Psoas muscle (tissue), 7 donors: ENCODE measurements at regions not wholly inside any gene's neighbourhood (a gene's known extent, or its start where the extent isn't known, plus 50 kb on each side); places are given as distances from the start of the nearest gene placed in this dataset.

Experiments used
- ATAC-seq, 4 donors: fragments of 200-7000 bp; cut with Tn5 transposase; one replicate each; pipeline ENCODE4 v1.9.1; 2020; ENCODE audit warnings: moderate library complexity in 3 of 4, mild to moderate bottlenecking in 2 of 4
- DNase-seq, 2 donors: peaks; one replicate each; pipeline ENCODE4 v3.0.0-alpha.2; 2020
- H3K27ac ChIP-seq: fragments of 200-600 bp; one replicate; pipeline ENCODE4 v1.8.0; 2022
- H3K27me3 ChIP-seq, 3 donors: fragments of 200-600 bp in 1 of 3; one replicate each; pipeline versions ENCODE4 v1.6.1 to v1.8.0; 2013 to 2022; ENCODE audit warnings: low read length in 2 of 3, mild to moderate bottlenecking in 2 of 3, moderate library complexity in 1 of 3; ENCODE audit not compliant: insufficient read depth in 3 of 3
- H3K36me3 ChIP-seq, 2 donors: fragments of 200-600 bp in 1 of 2; one replicate each; pipeline versions ENCODE4 v1.6.1 to v1.8.0; 2013 to 2022; ENCODE audit warnings: low read depth in 1 of 2, mild to moderate bottlenecking in 1 of 2, moderate library complexity in 1 of 2; ENCODE audit not compliant: insufficient read depth in 1 of 2
- H3K4me1 ChIP-seq: fragments of 200-600 bp; one replicate; pipeline ENCODE4 v1.8.0; 2022
- H3K4me3 ChIP-seq: fragments of 200-600 bp; one replicate; pipeline ENCODE4 v1.8.0; 2022; ENCODE audit warnings: mild to moderate bottlenecking
- H3K9me3 ChIP-seq: fragments of 200-600 bp; one replicate; pipeline ENCODE4 v1.8.0; 2022
- WGBS, 3 donors: extraction: QIAGEN DNeasy Blood & Tissue Kit; methylation state at CpG; one replicate each; pipeline versions ENCODE4 v1.1.6 to v1.1.7; 2013; 5-methylcytosine and 5-hydroxymethylcytosine counted together
- intact Hi-C, 2 donors: fragments of 100-400 bp; cut with DNase I; formaldehyde crosslinking; loops; one replicate each; pipeline versions ENCODE4 v1.11.0 to v1.14.2; 2022
- TF ChIP-seq, protein P1 (sequence below): fragments of 200-600 bp; IDR thresholded peaks from one replicate; pipeline ENCODE4 v1.8.0; 2022; ENCODE audit warnings: antibody characterized with exemption
- donor health status: healthy with polysubstance abuse.
- donor health status: DM: no; HTN: no; CAD: no; lungs with moderate emphysema.
- donor health status: Bipolar disorder and iron deficiency.
- donor health status: healthy.
- donor health status: DM: yes; HTN: yes; CAD: no.
- donor health status: DM: no; HTN: no; CAD: no.
- donor health status: DM: yes; HTN: yes; CAD: no.

DNA sequence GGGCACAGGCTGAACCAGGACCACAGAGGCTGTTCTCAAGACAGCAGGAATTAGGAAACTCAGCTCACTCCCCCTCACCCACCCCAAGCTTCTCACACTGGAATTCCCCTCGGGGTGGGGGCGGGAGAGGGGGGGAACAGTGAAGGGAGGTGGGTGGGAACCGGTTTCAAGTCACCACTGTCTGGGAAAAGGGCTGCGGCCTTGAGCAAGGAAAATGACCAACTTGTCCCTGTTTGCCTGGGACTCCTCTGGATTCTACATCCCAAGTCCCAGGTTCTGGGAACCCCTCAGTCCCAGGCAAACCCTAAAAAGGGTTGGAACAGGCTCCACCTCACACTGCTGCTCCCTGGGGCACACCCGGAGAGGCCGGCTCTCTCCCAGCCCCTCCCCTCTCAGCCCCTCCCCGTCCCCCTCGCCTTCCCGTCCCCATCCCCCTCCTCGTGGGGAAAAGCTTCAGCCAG lies 230.7 kb downstream of the TFAP2C start:
- ATAC-seq (peak in 1 of 4 donors; percentile 33), DNase-seq (no peak)
- Histone ChIP-seq H3K36me3 (no peaks in the 10 kb centered on the region), H3K27ac (no peak overlapping the region), H3K9me3 (no peaks in the 10 kb centered on the region), H3K4me3 (no peak overlapping the region), H3K4me1 (no peaks in the 10 kb centered on the region), H3K27me3 (peaks cover 0 to 6% (median 3%) of the 10 kb centered on the region in 3 donors)
- TF ChIP-seq, protein P1, sequence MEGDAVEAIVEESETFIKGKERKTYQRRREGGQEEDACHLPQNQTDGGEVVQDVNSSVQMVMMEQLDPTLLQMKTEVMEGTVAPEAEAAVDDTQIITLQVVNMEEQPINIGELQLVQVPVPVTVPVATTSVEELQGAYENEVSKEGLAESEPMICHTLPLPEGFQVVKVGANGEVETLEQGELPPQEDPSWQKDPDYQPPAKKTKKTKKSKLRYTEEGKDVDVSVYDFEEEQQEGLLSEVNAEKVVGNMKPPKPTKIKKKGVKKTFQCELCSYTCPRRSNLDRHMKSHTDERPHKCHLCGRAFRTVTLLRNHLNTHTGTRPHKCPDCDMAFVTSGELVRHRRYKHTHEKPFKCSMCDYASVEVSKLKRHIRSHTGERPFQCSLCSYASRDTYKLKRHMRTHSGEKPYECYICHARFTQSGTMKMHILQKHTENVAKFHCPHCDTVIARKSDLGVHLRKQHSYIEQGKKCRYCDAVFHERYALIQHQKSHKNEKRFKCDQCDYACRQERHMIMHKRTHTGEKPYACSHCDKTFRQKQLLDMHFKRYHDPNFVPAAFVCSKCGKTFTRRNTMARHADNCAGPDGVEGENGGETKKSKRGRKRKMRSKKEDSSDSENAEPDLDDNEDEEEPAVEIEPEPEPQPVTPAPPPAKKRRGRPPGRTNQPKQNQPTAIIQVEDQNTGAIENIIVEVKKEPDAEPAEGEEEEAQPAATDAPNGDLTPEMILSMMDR, result no peak
- intact Hi-C loops, result no loop called here
- WGBS, 3 donors, result 9 to 15% (median 12%) methylated on average over 9 to 10 of the region's 10 CpGs

DNA sequence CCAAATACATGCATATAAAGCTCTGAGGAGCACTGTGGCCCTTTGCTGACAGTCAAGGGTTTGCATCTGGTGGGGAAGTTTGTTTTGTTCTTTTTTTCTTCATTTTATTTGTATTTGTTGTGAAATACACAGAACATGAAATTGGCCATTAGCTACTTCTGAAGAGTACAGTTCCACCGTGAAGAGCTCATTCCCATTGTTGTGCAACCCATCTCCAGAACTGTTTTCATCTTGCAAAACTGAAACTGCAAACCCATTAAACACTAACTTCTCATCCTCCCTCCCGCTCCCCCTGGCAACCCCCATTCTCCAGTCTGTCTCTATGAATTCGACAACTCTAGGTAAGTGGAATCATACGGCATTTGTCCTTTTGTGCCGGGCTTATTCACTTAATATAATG lies 231.3 kb downstream of the TFAP2C start:
- WGBS, 3 donors, result 48 to 66% (median 53%) methylated on average over 5 of the region's 5 CpGs
- H3K27me3 ChIP-seq, result peaks cover 0 to 6% (median 3%) of the 10 kb centered on the region in 3 donors
- peak in 1 of 4 donors; percentile 60 for ATAC-seq

DNA sequence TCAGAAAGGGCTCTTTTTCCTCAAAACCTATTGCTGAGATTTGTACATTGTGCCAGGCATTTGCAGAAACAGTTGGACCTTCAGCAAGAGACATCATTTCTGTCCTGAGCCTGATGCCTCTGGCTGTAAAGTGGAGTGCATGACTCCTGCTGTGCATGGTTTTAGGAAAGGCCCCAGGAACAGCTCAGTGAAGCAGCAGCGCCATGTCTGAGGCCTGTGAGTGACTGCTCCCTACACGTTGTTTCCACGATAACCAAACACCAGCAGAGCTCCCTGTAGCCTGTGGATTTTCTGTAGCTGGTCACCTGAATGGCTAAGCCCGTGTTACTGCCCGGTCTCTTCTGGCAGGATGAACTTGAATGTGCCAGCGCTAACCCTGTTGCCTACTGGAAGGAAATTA lies 232.5 kb downstream of the TFAP2C start:
- TF ChIP-seq, protein P1, result no peak
- Histone ChIP-seq H3K27ac (no peak overlapping the region), H3K4me3 (no peak overlapping the region), H3K36me3 (no peaks in the 10 kb centered on the region), H3K9me3 (no peaks in the 10 kb centered on the region), H3K27me3 (peaks cover 0 to 6% (median 3%) of the 10 kb centered on the region in 3 donors), H3K4me1 (no peaks in the 10 kb centered on the region)
- 30 to 40% (median 37%) methylated on average over 6 of the region's 6 CpGs for WGBS, 3 donors
- DNase-seq (no peak), ATAC-seq (no peak)
- intact Hi-C loops, result no loop called here

More for the DNA sequence above, 231.3 kb downstream of the TFAP2C start:
- DNase-seq, result no peak
- H3K36me3 ChIP-seq, result no peaks in the 10 kb centered on the region
- intact Hi-C loops, result no loop called here
- H3K27ac ChIP-seq, result no peak overlapping the region
- H3K9me3 ChIP-seq, result no peaks in the 10 kb centered on the region
- TF ChIP-seq, protein P1, result no peak
- no peaks in the 10 kb centered on the region for H3K4me1 ChIP-seq
- no peak overlapping the region for H3K4me3 ChIP-seq

DNA sequence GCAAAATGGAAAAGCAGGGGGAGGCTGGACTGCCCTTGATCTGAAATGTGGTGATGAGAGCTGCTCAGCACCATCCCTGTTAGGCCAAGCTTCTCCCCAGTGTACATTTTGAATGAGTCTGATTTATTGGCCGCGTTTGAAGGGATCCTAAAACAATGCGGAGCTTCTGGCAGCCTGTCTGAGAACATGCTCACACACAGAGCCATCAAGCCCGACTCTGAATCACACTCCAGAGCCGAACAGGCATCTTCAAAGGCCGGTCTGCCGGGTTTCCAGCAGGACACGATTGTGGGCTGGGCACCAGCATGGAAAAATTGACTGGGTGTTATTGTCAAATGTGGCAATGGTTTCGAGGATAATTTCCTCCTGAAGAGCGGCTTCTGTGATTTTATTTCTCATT lies 235.9 kb downstream of the TFAP2C start:
- DNase-seq (no peak), ATAC-seq (no peak)
- Histone ChIP-seq H3K9me3 (no peaks in the 10 kb centered on the region), H3K4me3 (no peak overlapping the region), H3K27ac (no peak overlapping the region), H3K4me1 (no peaks in the 10 kb centered on the region), H3K27me3 (peaks cover 0 to 2% (median 0%) of the 10 kb centered on the region in 3 donors), H3K36me3 (no peaks in the 10 kb centered on the region)
- intact Hi-C loops, result no loop called here
- TF ChIP-seq, protein P1, result no peak
- 28 to 43% (median 34%) methylated on average over 9 to 10 of the region's 10 CpGs for WGBS, 3 donors

DNA sequence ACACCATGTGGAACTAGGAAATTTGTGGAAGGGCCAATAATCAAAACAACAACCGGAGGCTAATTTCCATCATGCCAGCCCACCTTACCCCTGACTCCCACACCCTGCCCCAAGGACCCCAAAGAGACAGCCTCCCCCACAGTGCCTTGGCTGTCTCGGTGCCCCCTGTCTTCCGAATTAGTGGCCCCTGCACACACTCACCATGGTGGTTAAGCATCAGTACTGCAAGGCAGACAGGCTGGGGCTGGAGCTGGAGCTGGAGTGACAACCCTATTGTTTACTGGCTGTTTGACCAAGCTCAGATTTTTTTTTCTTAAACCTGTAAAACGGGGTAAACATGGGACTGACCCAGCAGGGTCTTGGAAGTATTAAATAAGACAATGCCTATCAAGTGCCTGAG lies 238.0 kb downstream of the TFAP2C start:
- Histone ChIP-seq H3K9me3 (no peaks in the 10 kb centered on the region), H3K4me3 (no peak overlapping the region), H3K36me3 (no peaks in the 10 kb centered on the region), H3K4me1 (no peaks in the 10 kb centered on the region), H3K27me3 (peaks cover 0 to 2% (median 0%) of the 10 kb centered on the region in 3 donors), H3K27ac (no peak overlapping the region)
- intact Hi-C loops, result no loop called here
- TF ChIP-seq, protein P1, result no peak
- no peak for DNase-seq
- 75 to 80% (median 75%) methylated on average over 4 of the region's 4 CpGs for WGBS, 3 donors
- no peak for ATAC-seq
